OCI-LY1 (cell line): ENCODE measurements at regions not wholly inside any gene's neighbourhood (a gene's known extent, or its start where the extent isn't known, plus 50 kb on each side); places are given as distances from the start of the nearest gene placed in this dataset.

ENCODE experiments used
- CTCF ChIP-seq: fragments of 200-600 bp; sonication (generic), shearing (Covaris generic); IDR thresholded peaks from 2 replicates; pipeline ENCODE4 v1.5.1; 2017; ENCODE audit warnings: mild to moderate bottlenecking, antibody characterized with exemption, low read length, moderate library complexity, mixed read lengths
- EZH2 ChIP-seq: fragments of 200-600 bp; sonication (generic), shearing (Covaris generic); IDR thresholded peaks from 2 replicates; pipeline ENCODE4 v1.8.0; 2017; ENCODE audit warnings: borderline replicate concordance, mixed run types, mild to moderate bottlenecking, antibody characterized with exemption, low read length, moderate library complexity, mixed read lengths

DNA sequence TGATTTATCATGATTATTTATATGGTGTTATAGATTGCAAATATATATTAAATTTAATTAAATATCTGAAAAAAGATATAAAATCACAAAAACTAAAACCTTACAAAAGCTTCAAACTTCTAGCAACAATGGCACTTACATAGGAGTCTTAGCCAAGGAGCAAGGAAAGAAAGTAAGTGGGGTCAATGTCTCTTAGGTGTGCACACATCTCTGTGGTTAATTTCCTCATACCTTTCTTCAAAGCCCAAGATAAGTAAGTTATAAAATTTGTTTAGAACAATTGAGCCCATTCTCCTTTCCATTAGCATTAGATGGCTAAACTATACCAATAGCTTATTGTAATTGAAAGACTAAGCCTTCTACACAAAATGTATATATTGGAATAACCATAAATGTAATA, 161.6 kb upstream of the PDE4D start:
- TF ChIP-seq CTCF (no peak), EZH2 (no peak)
